ENCODE measurements at regions not wholly inside any gene's neighbourhood (a gene's known extent, or its start where the extent isn't known, plus 50 kb on each side); places are given as distances from the start of the nearest gene placed in this dataset.
"Not testable (repeated sequence)": the region's sequence is repeated elsewhere in the genome, so short reads cannot be mapped to it uniquely, and the experiment has no call there.

- Histone ChIP-seq H3K4me1 (no peaks in the 10 kb centered on the region), H3K27ac (no peak overlapping the region), H3K27me3 (ENCODE audit: low read depth) (no peaks in the 10 kb centered on the region), H3K4me3 (no peak overlapping the region), H3K36me3 (no peaks in the 10 kb centered on the region), H3K9me3 (no peaks in the 10 kb centered on the region)
- TF ChIP-seq CTCF (IDR thresholded peaks at IDR 0.05): no peak
- no peak for DNase-seq
- intact Hi-C loops (cut with DNase I): no loop called here
- ATAC-seq: no peak
These were observed 272.4 kb downstream of the CDK5RAP2 start for GRCh38 chr9:120307599-120307998.

- Histone ChIP-seq H3K9me3 (no peaks in the 10 kb centered on the region), H3K36me3 (no peaks in the 10 kb centered on the region), H3K27me3 (ENCODE audit: low read depth) (no peaks in the 10 kb centered on the region), H3K27ac (no peak overlapping the region), H3K4me3 (no peak overlapping the region), H3K4me1 (no peaks in the 10 kb centered on the region)
- TF ChIP-seq CTCF (IDR thresholded peaks at IDR 0.05): no peak
- no peak for DNase-seq
- no peak for ATAC-seq
- intact Hi-C loops (cut with DNase I): no loop called here
These were observed 273.4 kb downstream of the CDK5RAP2 start for GRCh38 chr9:120306561-120306960.

GRCh38 chr9:120306088-120306487 is 273.9 kb downstream of the CDK5RAP2 start:
- no peaks in the 10 kb centered on the region for H3K4me1 ChIP-seq
- no peak for TF ChIP-seq CTCF (IDR thresholded peaks at IDR 0.05)
- no peaks in the 10 kb centered on the region for H3K27me3 ChIP-seq (ENCODE audit: low read depth)
- no peaks in the 10 kb centered on the region for H3K9me3 ChIP-seq
- intact Hi-C loops (cut with DNase I): no loop called here
- DNase-seq: no peak
- no peak for ATAC-seq
- H3K36me3 ChIP-seq: no peaks in the 10 kb centered on the region
- no peak overlapping the region for H3K4me3 ChIP-seq
- no peak overlapping the region for H3K27ac ChIP-seq

GRCh38 chr9:120304896-120305295 is 275.1 kb downstream of the CDK5RAP2 start:
- H3K4me1 ChIP-seq; H3K27ac ChIP-seq; H3K36me3 ChIP-seq; H3K9me3 ChIP-seq; DNase-seq; intact Hi-C loops (cut with DNase I); H3K27me3 ChIP-seq (ENCODE audit: low read depth); ATAC-seq; H3K4me3 ChIP-seq: not testable (repeated sequence)

GRCh38 chr9:120303519-120303918 is 276.4 kb downstream of the CDK5RAP2 start:
- H3K4me3 ChIP-seq: no peak overlapping the region
- DNase-seq (no peak), ATAC-seq (no peak)
- H3K4me1 ChIP-seq: no peaks in the 10 kb centered on the region
- H3K27me3 ChIP-seq (ENCODE audit: low read depth): no peaks in the 10 kb centered on the region
- TF ChIP-seq CTCF (IDR thresholded peaks at IDR 0.05): no peak
- H3K27ac ChIP-seq: no peak overlapping the region
- intact Hi-C loops (cut with DNase I): no loop called here
- no peaks in the 10 kb centered on the region for H3K9me3 ChIP-seq
- no peaks in the 10 kb centered on the region for H3K36me3 ChIP-seq

GRCh38 chr9:120299785-120300184 is 280.2 kb downstream of the CDK5RAP2 start:
- ATAC-seq: no peak
- intact Hi-C loops (cut with DNase I): no loop called here
- DNase-seq: no peak
- Histone ChIP-seq H3K4me3 (no peak overlapping the region), H3K27ac (no peak overlapping the region), H3K36me3 (no peaks in the 10 kb centered on the region), H3K9me3 (no peaks in the 10 kb centered on the region), H3K27me3 (ENCODE audit: low read depth) (no peaks in the 10 kb centered on the region), H3K4me1 (no peaks in the 10 kb centered on the region)
- TF ChIP-seq CTCF (IDR thresholded peaks at IDR 0.05): no peak
